CD4-positive, alpha-beta memory T cell (primary cell): ENCODE measurements at regions not wholly inside any gene's neighbourhood (a gene's known extent, or its start where the extent isn't known, plus 50 kb on each side); places are given as distances from the start of the nearest gene placed in this dataset.
"Not testable (repeated sequence)": the region's sequence is repeated elsewhere in the genome, so short reads cannot be mapped to it uniquely, and the experiment has no call there.

Experiments used
- CTCF ChIA-PET: fragments of 350-600 bp; sonication (Branson Sonifier 250); formaldehyde crosslinking; loops from one replicate; lab custom pipeline; 2021; ENCODE audit warnings: inconsistent platforms; ENCODE audit not compliant: partially characterized antibody; lab: Charles Lee
- POLR2A ChIA-PET: fragments of 350-600 bp; sonication (Branson Sonifier 250); formaldehyde crosslinking; loops from one replicate; lab custom pipeline; 2021; ENCODE audit not compliant: partially characterized antibody; lab: Charles Lee
- DNase-seq, 5 donors: peaks; one replicate each; pipeline versions ENCODE4 v3.0.0 to v3.0.0-alpha.2; 2020 to 2022; ENCODE audit warnings: mixed read lengths in 1 of 5
- H3K27ac ChIP-seq: one replicate; pipeline ENCODE4 v1.7.0; 2013; ENCODE audit warnings: low read depth, low read length
- H3K27me3 ChIP-seq: 2 replicates; pipeline ENCODE4 v1.7.0; 2013; ENCODE audit warnings: mild to moderate bottlenecking, low read length, moderate library complexity; ENCODE audit not compliant: insufficient read depth
- H3K36me3 ChIP-seq: 2 replicates; pipeline ENCODE4 v1.7.0; 2013; ENCODE audit warnings: mild to moderate bottlenecking, low read length, moderate library complexity; ENCODE audit not compliant: insufficient read depth
- H3K4me1 ChIP-seq: 2 replicates; pipeline ENCODE4 v1.7.0; 2013; ENCODE audit warnings: mild to moderate bottlenecking, low read length, moderate library complexity; ENCODE audit not compliant: insufficient read depth
- H3K4me3 ChIP-seq, 2 donors: one replicate each; pipeline ENCODE4 v1.7.0; 2013; ENCODE audit warnings: low read length in 2 of 2, mild to moderate bottlenecking in 1 of 2
- H3K9me3 ChIP-seq, 2 donors: one replicate each; pipeline ENCODE4 v1.7.0; 2013; ENCODE audit warnings: low read length in 2 of 2, control low read depth in 1 of 2; ENCODE audit not compliant: control insufficient read depth in 1 of 2
- H3K27ac Mint-ChIP-seq, 7 donors: one replicate each; pipeline ENCODE4 v1.8.0; 2020 to 2021; ENCODE audit warnings: mixed read lengths in 7 of 7, mild to moderate bottlenecking in 6 of 7, inconsistent platforms in 3 of 7, moderate library complexity in 3 of 7
- H3K27me3 Mint-ChIP-seq, 2 donors: one replicate each; pipeline ENCODE4 v1.8.0; 2020 to 2021; ENCODE audit warnings: mixed read lengths in 2 of 2
- H3K36me3 Mint-ChIP-seq, 2 donors: one replicate each; pipeline ENCODE4 v1.8.0; 2020 to 2021; ENCODE audit warnings: mixed read lengths in 2 of 2, inconsistent platforms in 1 of 2, mild to moderate bottlenecking in 1 of 2
- H3K4me1 Mint-ChIP-seq, 4 donors: one replicate each; pipeline ENCODE4 v1.8.0; 2020 to 2021; ENCODE audit warnings: mixed read lengths in 4 of 4, mild to moderate bottlenecking in 1 of 4
- H3K4me3 Mint-ChIP-seq, 8 donors: one replicate each; pipeline ENCODE4 v1.8.0; 2020 to 2021; ENCODE audit warnings: mixed read lengths in 8 of 8, mild to moderate bottlenecking in 7 of 8, moderate library complexity in 6 of 8, inconsistent platforms in 3 of 8
- H3K9me3 Mint-ChIP-seq, 8 donors: one replicate each; pipeline ENCODE4 v1.8.0; 2020 to 2021; ENCODE audit warnings: mixed read lengths in 8 of 8, mild to moderate bottlenecking in 5 of 8, inconsistent platforms in 3 of 8, moderate library complexity in 1 of 8
- intact Hi-C: fragments of 100-400 bp; cut with micrococcal nuclease; formaldehyde crosslinking; loops from one replicate; pipeline ENCODE4 v1.15.1; 2023

DNA sequence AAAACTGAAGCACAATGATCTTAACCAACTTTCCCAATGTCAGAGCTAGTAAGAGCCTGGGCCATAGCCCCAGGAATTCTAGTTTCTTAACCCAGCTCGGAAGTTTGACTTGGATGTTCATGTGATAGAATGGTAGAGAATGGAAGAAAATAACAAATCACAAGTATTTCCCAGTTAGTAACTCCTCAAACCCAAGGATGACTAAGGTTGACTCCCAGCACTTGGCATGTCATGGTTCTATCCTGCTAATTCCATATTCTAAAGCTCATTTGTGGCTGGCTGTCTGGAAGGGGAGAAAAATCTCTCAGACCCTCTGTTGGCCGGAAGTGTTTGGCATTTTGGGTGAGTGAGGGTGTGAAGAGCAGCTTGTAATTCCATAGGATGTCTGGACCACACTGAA is 248.7 kb downstream of the RFPL4B start:
- H3K9me3 Mint-ChIP-seq, result peaks cover 0 to 13% (median 7%) of the 10 kb centered on the region in 8 donors
- no peaks in the 10 kb centered on the region for H3K4me1 Mint-ChIP-seq
- Histone ChIP-seq H3K36me3 (no peaks in the 10 kb centered on the region), H3K9me3 (no peaks in the 10 kb centered on the region), H3K4me1 (no peaks in the 10 kb centered on the region), H3K27me3 (no peaks in the 10 kb centered on the region), H3K4me3 (no peak overlapping the region), H3K27ac (no peak overlapping the region)
- no peak overlapping the region for H3K27ac Mint-ChIP-seq
- POLR2A ChIA-PET, result no interaction called here
- no peak for DNase-seq
- no peaks in the 10 kb centered on the region for H3K36me3 Mint-ChIP-seq
- H3K4me3 Mint-ChIP-seq, result no peak overlapping the region
- H3K27me3 Mint-ChIP-seq, result no peaks in the 10 kb centered on the region
- intact Hi-C loops, result no loop called here
- CTCF ChIA-PET, result no interaction called here

DNA sequence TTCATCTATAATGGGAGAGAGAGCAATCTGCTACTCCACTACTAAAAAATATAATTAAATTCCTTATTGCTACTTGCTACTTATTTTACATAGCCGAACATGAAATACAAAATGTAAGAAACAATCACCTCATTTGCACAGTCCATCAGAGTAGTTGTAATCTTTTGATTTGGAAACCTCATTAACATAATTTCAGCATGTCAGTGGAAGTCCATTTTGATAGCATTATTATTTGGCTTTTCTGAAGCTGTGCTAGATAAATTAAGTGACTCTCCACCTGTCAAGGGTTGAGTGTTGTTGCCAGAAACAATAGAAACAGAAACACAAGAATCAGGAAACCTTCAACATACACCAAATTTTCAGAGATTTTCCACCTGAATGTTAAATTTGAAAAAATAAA is 250.0 kb downstream of the RFPL4B start:
- peaks cover 0 to 13% (median 7%) of the 10 kb centered on the region in 8 donors for H3K9me3 Mint-ChIP-seq
- H3K27me3 Mint-ChIP-seq, result no peaks in the 10 kb centered on the region
- Histone ChIP-seq H3K4me1 (no peaks in the 10 kb centered on the region), H3K36me3 (no peaks in the 10 kb centered on the region), H3K9me3 (no peaks in the 10 kb centered on the region), H3K27me3 (no peaks in the 10 kb centered on the region), H3K27ac (no peak overlapping the region), H3K4me3 (no peak overlapping the region)
- H3K27ac Mint-ChIP-seq, result no peak overlapping the region
- ChIA-PET POLR2A (no interaction called here), CTCF (no interaction called here)
- no peak for DNase-seq
- no peak overlapping the region for H3K4me3 Mint-ChIP-seq
- intact Hi-C loops, result no loop called here
- no peaks in the 10 kb centered on the region for H3K36me3 Mint-ChIP-seq
- H3K4me1 Mint-ChIP-seq, result no peaks in the 10 kb centered on the region

GRCh38 chr6:112600168-112600567 is 253.0 kb downstream of the RFPL4B start:
- intact Hi-C loops, result no loop called here
- H3K4me1 Mint-ChIP-seq, result no peaks in the 10 kb centered on the region

DNA sequence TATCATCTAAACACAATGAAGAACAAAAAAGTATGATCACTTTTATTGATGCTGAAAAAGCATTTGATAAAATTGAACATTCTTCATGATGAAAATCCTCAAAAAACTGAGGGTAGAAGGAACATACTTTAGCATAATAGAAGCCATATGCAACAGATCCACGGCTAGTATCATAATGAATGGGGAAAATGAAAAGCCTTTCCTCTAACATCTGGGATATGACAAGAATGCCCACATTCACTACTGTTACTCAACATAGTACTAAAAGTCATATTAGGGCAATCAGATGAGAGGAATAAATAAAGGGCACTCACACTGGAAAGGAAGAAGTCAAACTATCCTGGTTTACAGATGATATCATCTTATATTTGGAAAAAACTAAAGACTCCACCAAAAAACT is 256.6 kb downstream of the RFPL4B start:
- Mint-ChIP-seq H3K36me3 (peaks cover 0 to 4% of the 10 kb centered on the region in 2 donors), H3K27me3 (peaks cover 0 to 1% of the 10 kb centered on the region in 2 donors), H3K9me3 (peaks cover 0 to 14% (median 10%) of the 10 kb centered on the region in 8 donors), H3K27ac (no peak overlapping the region), H3K4me3 (no peak overlapping the region), H3K4me1 (no peaks in the 10 kb centered on the region)
- ChIA-PET POLR2A (no interaction called here), CTCF (no interaction called here)
- no peaks in the 10 kb centered on the region for H3K4me1 ChIP-seq
- H3K27me3 ChIP-seq, result no peaks in the 10 kb centered on the region
- intact Hi-C loops, result no loop called here
- no peaks in the 10 kb centered on the region for H3K9me3 ChIP-seq
- H3K36me3 ChIP-seq, result no peaks in the 10 kb centered on the region
- no peak for DNase-seq
- no peak overlapping the region for H3K27ac ChIP-seq
- no peak overlapping the region for H3K4me3 ChIP-seq

More at GRCh38 chr6:112600168-112600567, 253.0 kb downstream of the RFPL4B start:
- no peaks in the 10 kb centered on the region for H3K9me3 ChIP-seq
- H3K4me1 ChIP-seq, result no peaks in the 10 kb centered on the region
- Mint-ChIP-seq H3K27ac (no peak overlapping the region), H3K9me3 (peaks cover 0 to 10% (median 6%) of the 10 kb centered on the region in 8 donors), H3K4me3 (no peak overlapping the region), H3K36me3 (no peaks in the 10 kb centered on the region), H3K27me3 (peaks cover 0 to 1% of the 10 kb centered on the region in 2 donors)
- ChIA-PET POLR2A (no interaction called here), CTCF (no interaction called here)
- H3K4me3 ChIP-seq, result no peak overlapping the region
- no peaks in the 10 kb centered on the region for H3K27me3 ChIP-seq
- no peak for DNase-seq
- H3K36me3 ChIP-seq, result no peaks in the 10 kb centered on the region
- H3K27ac ChIP-seq, result no peak overlapping the region

DNA sequence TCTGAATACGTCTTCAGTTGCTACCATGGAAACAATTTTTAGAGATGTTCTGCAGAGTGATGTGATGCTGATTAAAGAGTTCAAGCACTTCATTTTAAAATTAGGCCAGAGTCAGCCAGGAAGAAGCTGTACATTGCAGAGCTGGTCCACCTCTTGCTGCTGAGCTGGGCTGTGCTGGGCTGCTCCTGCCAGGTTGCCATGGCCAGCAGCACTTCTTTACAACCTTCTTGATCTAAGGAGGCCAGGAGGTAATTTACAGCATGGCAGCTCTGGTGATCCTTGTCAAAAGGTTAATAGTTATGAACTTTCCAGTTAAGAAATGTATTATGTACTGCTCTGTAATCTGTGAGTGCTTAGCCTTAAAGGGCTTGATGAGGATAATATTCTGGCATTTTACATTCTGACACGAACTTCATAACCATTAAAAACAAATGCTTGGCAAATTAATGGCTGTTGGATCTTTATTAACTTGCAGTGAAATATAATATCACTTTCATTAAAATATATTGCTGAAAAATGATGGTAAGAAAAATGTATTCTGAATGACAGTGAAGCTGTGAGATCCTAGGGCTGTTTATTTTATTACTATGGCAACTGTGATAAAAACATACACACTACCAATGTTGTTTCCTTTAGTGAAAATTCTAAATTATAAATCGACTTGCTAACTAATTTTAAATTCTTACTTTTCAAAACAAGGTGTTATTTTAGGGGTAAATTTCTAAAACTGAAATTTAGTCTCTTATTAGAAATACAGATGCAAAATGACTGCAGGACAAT is 259.7 kb downstream of the RFPL4B start:
- Mint-ChIP-seq H3K27me3 (peaks cover 0 to 1% of the 10 kb centered on the region in 2 donors), H3K4me3 (no peak overlapping the region)
- intact Hi-C loops, result no loop called here

DNA sequence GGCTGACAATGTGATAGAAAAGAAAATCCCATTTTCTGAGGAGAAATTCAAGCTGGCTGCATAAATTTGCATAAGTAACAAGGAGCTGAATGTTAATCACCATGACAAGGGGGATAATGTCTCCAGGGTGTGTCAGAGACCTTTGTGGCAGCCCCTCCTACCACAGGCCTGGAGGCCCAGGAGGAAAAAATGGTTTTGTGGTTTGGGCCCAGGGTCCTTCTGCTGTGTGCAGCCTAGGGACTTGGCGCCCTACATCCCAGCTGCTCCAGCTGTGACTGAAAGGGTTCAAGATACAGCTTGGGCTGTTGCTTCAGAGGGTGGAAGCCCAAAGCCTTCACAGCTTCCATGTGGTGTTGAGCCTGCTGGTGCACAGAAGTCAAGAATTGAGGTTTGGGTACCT is 261.8 kb downstream of the RFPL4B start:
- intact Hi-C loops, H3K36me3 Mint-ChIP-seq, H3K4me1 ChIP-seq, H3K27me3 Mint-ChIP-seq, H3K27ac ChIP-seq, H3K9me3 ChIP-seq, DNase-seq, H3K36me3 ChIP-seq, H3K4me1 Mint-ChIP-seq, H3K4me3 Mint-ChIP-seq, POLR2A ChIA-PET, H3K27me3 ChIP-seq, H3K4me3 ChIP-seq, CTCF ChIA-PET, H3K27ac Mint-ChIP-seq: not testable (repeated sequence)
- H3K9me3 Mint-ChIP-seq, result peaks cover 0 to 14% (median 12%) of the 10 kb centered on the region in 8 donors

More for the DNA sequence above, 259.7 kb downstream of the RFPL4B start:
- H3K9me3 ChIP-seq, result no peaks in the 10 kb centered on the region
- Mint-ChIP-seq H3K9me3 (peaks cover 0 to 17% (median 12%) of the 10 kb centered on the region in 8 donors), H3K27ac (no peak overlapping the region), H3K36me3 (peaks cover 0 to 4% of the 10 kb centered on the region in 2 donors), H3K4me1 (peaks cover 0 to 2% (median 0%) of the 10 kb centered on the region in 4 donors)
- ChIA-PET CTCF (no interaction called here), POLR2A (no interaction called here)
- H3K36me3 ChIP-seq, result no peaks in the 10 kb centered on the region
- H3K27ac ChIP-seq, result no peak overlapping the region
- no peaks in the 10 kb centered on the region for H3K4me1 ChIP-seq
- H3K27me3 ChIP-seq, result no peaks in the 10 kb centered on the region
- no peak for DNase-seq
- H3K4me3 ChIP-seq, result no peak overlapping the region

- H3K27me3 Mint-ChIP-seq, result no peaks in the 10 kb centered on the region
- no peak overlapping the region for H3K4me3 Mint-ChIP-seq
- Histone ChIP-seq H3K27me3 (no peaks in the 10 kb centered on the region), H3K9me3 (no peaks in the 10 kb centered on the region), H3K27ac (no peak overlapping the region), H3K4me3 (no peak overlapping the region), H3K36me3 (no peaks in the 10 kb centered on the region), H3K4me1 (no peaks in the 10 kb centered on the region)
- CTCF ChIA-PET, result no interaction called here
- peaks cover 0 to 2% (median 0%) of the 10 kb centered on the region in 4 donors for H3K4me1 Mint-ChIP-seq
- no peak for DNase-seq
- no peak overlapping the region for H3K27ac Mint-ChIP-seq
- H3K36me3 Mint-ChIP-seq, result peaks cover 0 to 3% of the 10 kb centered on the region in 2 donors
- POLR2A ChIA-PET, result no interaction called here
- intact Hi-C loops, result no loop called here
- H3K9me3 Mint-ChIP-seq, result peaks cover 0 to 16% (median 8%) of the 10 kb centered on the region in 8 donors
Measured at GRCh38 chr6:112613410-112613809, 266.3 kb downstream of the RFPL4B start.
